ENCODE measurements at regions not wholly inside any gene's neighbourhood (a gene's known extent, or its start where the extent isn't known, plus 50 kb on each side); places are given as distances from the start of the nearest gene placed in this dataset.
"Not testable (repeated sequence)": the region's sequence is repeated elsewhere in the genome, so short reads cannot be mapped to it uniquely, and the experiment has no call there.

DNA sequence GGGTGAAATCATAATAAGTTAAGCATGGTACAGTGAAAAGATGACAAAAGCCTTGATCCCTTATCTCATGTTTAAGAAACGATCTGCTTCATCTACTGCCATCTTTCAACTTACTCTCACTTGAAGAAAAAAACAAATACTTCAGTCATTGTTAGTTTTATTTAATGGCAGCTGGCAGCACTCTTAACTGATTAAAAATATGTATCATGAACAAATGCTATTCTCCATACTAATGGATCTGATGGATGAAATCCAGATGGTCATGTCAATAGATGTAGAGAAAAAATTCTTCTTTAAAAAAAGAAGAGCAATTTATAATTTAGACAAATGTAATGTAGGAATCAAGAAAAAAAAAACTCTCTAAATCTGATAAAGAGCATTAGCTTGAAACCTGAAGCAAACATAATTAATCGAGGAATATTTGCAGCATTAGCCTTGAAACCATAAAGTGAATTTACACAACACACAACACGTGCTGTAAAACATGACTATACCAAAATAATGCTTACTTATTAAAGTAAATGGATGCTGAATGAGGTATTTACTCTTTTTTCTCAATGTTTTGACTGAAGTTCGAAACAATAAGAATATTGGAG lies 579.0 kb upstream of the ADAMTS5 start:
- no peak overlapping the region for H3K4me2 ChIP-seq

DNA sequence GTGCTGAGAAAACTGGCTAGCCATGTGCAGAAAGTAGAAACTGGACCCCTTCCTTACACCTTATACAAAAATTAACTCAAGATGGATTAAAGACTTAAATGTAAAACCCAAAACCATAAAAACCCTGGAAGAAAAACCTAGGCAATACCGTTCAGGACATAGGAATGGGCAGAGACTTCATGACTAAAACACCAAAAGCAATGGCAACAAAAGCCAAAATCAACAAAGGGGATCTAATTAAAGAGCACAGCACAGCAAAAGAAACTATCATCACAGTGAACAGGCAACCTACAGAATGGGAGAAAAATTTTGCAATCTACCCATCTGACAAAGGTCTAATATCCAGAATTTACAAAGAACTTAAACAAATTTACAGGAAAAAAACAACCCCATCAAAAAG lies 575.2 kb upstream of the ADAMTS5 start:
- not testable (repeated sequence) for H3K36me3 Mint-ChIP-seq; H3K27ac ChIP-seq; H4K20me1 ChIP-seq (ENCODE audit: low read depth); H3K9ac ChIP-seq; H3K9me3 Mint-ChIP-seq; H3K4me2 ChIP-seq; H3K27me3 Mint-ChIP-seq (ENCODE audit: insufficient read depth, low read depth); H3K27ac Mint-ChIP-seq; DNase-seq (ENCODE audit: low spot score); H3K36me3 ChIP-seq; H3K4me1 ChIP-seq; H3K9me3 ChIP-seq (ENCODE audit: low read depth); H3K27me3 ChIP-seq; H3K4me1 Mint-ChIP-seq; H3K4me3 ChIP-seq; H2AFZ ChIP-seq (replicated peaks); H3F3A ChIP-seq (ENCODE audit: low read depth); H3K4me3 Mint-ChIP-seq; H3K79me2 ChIP-seq (ENCODE audit: low read depth)

More for the DNA sequence above, 579.0 kb upstream of the ADAMTS5 start:
- Histone ChIP-seq H3F3A (ENCODE audit: low read depth) (no peaks in the 10 kb centered on the region), H3K36me3 (no peaks in the 10 kb centered on the region), H2AFZ (replicated peaks) (no peak overlapping the region), H3K27me3 (no peaks in the 10 kb centered on the region), H3K9me3 (ENCODE audit: low read depth) (no peaks in the 10 kb centered on the region), H4K20me1 (ENCODE audit: low read depth) (no peaks in the 10 kb centered on the region), H3K79me2 (ENCODE audit: low read depth) (no peaks in the 10 kb centered on the region), H3K9ac (no peak overlapping the region), H3K27ac (no peak overlapping the region), H3K4me1 (no peaks in the 10 kb centered on the region), H3K4me3 (no peak overlapping the region)
- Mint-ChIP-seq H3K27me3 (ENCODE audit: insufficient read depth, low read depth) (no peaks in the 10 kb centered on the region), H3K4me3 (no peak overlapping the region), H3K4me1 (no peaks in the 10 kb centered on the region), H3K36me3 (no peaks in the 10 kb centered on the region), H3K27ac (no peak overlapping the region), H3K9me3 (no peaks in the 10 kb centered on the region)
- no peak for DNase-seq (ENCODE audit: low spot score)
- TF ChIP-seq EZH2phosphoT487 (IDR thresholded peaks at IDR 0.05) (no peak), EZH2 (IDR thresholded peaks at IDR 0.05) (no peak)
- TF ChIP-seq, protein P1, sequence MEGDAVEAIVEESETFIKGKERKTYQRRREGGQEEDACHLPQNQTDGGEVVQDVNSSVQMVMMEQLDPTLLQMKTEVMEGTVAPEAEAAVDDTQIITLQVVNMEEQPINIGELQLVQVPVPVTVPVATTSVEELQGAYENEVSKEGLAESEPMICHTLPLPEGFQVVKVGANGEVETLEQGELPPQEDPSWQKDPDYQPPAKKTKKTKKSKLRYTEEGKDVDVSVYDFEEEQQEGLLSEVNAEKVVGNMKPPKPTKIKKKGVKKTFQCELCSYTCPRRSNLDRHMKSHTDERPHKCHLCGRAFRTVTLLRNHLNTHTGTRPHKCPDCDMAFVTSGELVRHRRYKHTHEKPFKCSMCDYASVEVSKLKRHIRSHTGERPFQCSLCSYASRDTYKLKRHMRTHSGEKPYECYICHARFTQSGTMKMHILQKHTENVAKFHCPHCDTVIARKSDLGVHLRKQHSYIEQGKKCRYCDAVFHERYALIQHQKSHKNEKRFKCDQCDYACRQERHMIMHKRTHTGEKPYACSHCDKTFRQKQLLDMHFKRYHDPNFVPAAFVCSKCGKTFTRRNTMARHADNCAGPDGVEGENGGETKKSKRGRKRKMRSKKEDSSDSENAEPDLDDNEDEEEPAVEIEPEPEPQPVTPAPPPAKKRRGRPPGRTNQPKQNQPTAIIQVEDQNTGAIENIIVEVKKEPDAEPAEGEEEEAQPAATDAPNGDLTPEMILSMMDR (IDR thresholded peaks at IDR 0.05) = no peak

DNA sequence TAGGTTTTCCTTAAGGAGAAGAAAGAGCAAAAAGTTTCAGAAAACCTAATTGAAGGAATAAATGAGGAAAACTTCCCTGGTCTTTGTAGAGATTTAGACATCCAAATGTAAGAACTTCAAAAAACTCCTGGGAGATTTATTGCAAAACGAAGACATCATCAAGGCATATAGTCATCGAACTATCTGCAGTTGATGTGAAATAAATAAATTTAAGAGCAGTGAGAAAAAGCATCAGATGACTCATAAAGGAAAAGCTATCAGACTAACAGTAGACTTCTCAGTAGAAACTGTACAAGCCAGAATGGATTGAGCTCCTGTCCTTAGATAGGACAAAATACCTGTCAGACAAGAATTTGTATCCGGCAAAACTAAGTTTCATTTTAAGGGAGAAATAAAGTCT lies 569.4 kb upstream of the ADAMTS5 start:
- Mint-ChIP-seq H3K27ac (no peak overlapping the region), H3K36me3 (no peaks in the 10 kb centered on the region), H3K9me3 (no peaks in the 10 kb centered on the region), H3K4me1 (no peaks in the 10 kb centered on the region), H3K27me3 (ENCODE audit: insufficient read depth, low read depth) (no peaks in the 10 kb centered on the region), H3K4me3 (no peak overlapping the region)
- no peak overlapping the region for H3K9ac ChIP-seq
- H3K27ac ChIP-seq = no peak overlapping the region
- no peak for DNase-seq (ENCODE audit: low spot score)
- no peaks in the 10 kb centered on the region for H3K4me1 ChIP-seq
- H4K20me1 ChIP-seq (ENCODE audit: low read depth) = no peaks in the 10 kb centered on the region
- H3K4me3 ChIP-seq = no peak overlapping the region
- no peaks in the 10 kb centered on the region for H3F3A ChIP-seq (ENCODE audit: low read depth)
- no peak overlapping the region for H3K4me2 ChIP-seq
- H2AFZ ChIP-seq (replicated peaks) = no peak overlapping the region
- H3K79me2 ChIP-seq (ENCODE audit: low read depth) = no peaks in the 10 kb centered on the region
- no peaks in the 10 kb centered on the region for H3K36me3 ChIP-seq
- TF ChIP-seq EZH2 (IDR thresholded peaks at IDR 0.05) (no peak), EZH2phosphoT487 (IDR thresholded peaks at IDR 0.05) (no peak)
- TF ChIP-seq, protein P1 (IDR thresholded peaks at IDR 0.05) = no peak
- H3K27me3 ChIP-seq = no peaks in the 10 kb centered on the region
- no peaks in the 10 kb centered on the region for H3K9me3 ChIP-seq (ENCODE audit: low read depth)

DNA sequence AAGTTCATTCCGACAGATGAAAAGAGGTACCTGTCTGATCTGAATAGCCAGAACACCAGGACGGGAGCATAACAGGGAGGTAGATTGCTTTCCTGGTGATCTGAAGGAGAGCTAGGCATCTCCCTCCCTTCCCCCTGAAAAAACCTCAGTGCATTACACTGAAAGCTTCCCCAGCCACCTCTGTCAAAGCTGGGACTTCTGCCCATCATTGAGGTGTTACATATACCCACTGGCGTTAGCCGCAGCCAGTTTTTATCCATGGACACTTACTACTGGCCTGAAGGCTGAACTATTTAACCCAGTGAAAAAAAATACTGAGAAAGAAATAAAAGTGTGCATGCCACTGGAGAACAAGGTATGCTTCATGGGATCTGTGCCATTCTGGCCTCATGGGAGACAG lies 568.3 kb upstream of the ADAMTS5 start:
- no peaks in the 10 kb centered on the region for H3K27me3 Mint-ChIP-seq (ENCODE audit: insufficient read depth, low read depth)
- H4K20me1 ChIP-seq (ENCODE audit: low read depth) = no peaks in the 10 kb centered on the region
- H3K4me3 ChIP-seq = no peak overlapping the region
- H3K36me3 ChIP-seq = no peaks in the 10 kb centered on the region
- H3K4me3 Mint-ChIP-seq = no peak overlapping the region
- no peaks in the 10 kb centered on the region for H3K9me3 Mint-ChIP-seq
- no peaks in the 10 kb centered on the region for H3K4me1 Mint-ChIP-seq
- DNase-seq (ENCODE audit: low spot score) = no peak
- no peak overlapping the region for H3K4me2 ChIP-seq
- H3K27ac ChIP-seq = no peak overlapping the region
- H3K4me1 ChIP-seq = no peaks in the 10 kb centered on the region
- H3K27me3 ChIP-seq = no peaks in the 10 kb centered on the region
- H3K9me3 ChIP-seq (ENCODE audit: low read depth) = no peaks in the 10 kb centered on the region
- no peak overlapping the region for H3K9ac ChIP-seq
- TF ChIP-seq EZH2phosphoT487 (IDR thresholded peaks at IDR 0.05) (no peak), EZH2 (IDR thresholded peaks at IDR 0.05) (no peak)
- TF ChIP-seq, protein P1 (IDR thresholded peaks at IDR 0.05) = no peak
- no peaks in the 10 kb centered on the region for H3K79me2 ChIP-seq (ENCODE audit: low read depth)
- H3K36me3 Mint-ChIP-seq = no peaks in the 10 kb centered on the region
- no peak overlapping the region for H2AFZ ChIP-seq (replicated peaks)
- no peaks in the 10 kb centered on the region for H3F3A ChIP-seq (ENCODE audit: low read depth)
- H3K27ac Mint-ChIP-seq = no peak overlapping the region
